Hepatocyte (in vitro differentiated cells): ENCODE measurements at regions not wholly inside any gene's neighbourhood (a gene's known extent, or its start where the extent isn't known, plus 50 kb on each side); places are given as distances from the start of the nearest gene placed in this dataset.
"Not testable (repeated sequence)": the region's sequence is repeated elsewhere in the genome, so short reads cannot be mapped to it uniquely, and the experiment has no call there.

Experiments used
- CTCF ChIP-seq: fragments of 200-600 bp; sonication (generic); IDR thresholded peaks from 2 replicates; pipeline ENCODE4 v1.5.1; 2016; ENCODE audit warnings: antibody characterized with exemption, mild to moderate bottlenecking; ENCODE audit not compliant: poor library complexity
- EZH2 ChIP-seq: fragments of 200-600 bp; sonication (generic); IDR thresholded peaks from 2 replicates; pipeline ENCODE4 v1.6.1; 2016; ENCODE audit warnings: antibody characterized with exemption, mild to moderate bottlenecking, borderline replicate concordance

- TF ChIP-seq CTCF, EZH2: not testable (repeated sequence)
Measured at GRCh38 chr7:51805783-51806431, 489.3 kb upstream of the COBL start.
